ENCODE measurements at regions not wholly inside any gene's neighbourhood (a gene's known extent, or its start where the extent isn't known, plus 50 kb on each side); places are given as distances from the start of the nearest gene placed in this dataset.

- Histone ChIP-seq H3K4me1 (ENCODE audit: control insufficient read depth, insufficient read depth, low read length) (peaks cover 4% of the 10 kb centered on the region), H3K9ac (ENCODE audit: low read depth, low read length) (no peak overlapping the region), H3K9me3 (ENCODE audit: control insufficient read depth, insufficient read depth, low read length) (no peaks in the 10 kb centered on the region), H3K27me3 (ENCODE audit: control insufficient read depth, insufficient read depth, low read length) (no peaks in the 10 kb centered on the region), H3K36me3 (ENCODE audit: control insufficient read depth, insufficient read depth, low read length) (no peaks in the 10 kb centered on the region), H3K4me3 (ENCODE audit: low read depth, low read length) (no peak overlapping the region)
Measured at GRCh38 chr7:22581099-22581498, 81.1 kb upstream of the STEAP1B start.

- Histone ChIP-seq H3K4me3 (ENCODE audit: low read depth, low read length) (no peak overlapping the region), H3K27me3 (ENCODE audit: control insufficient read depth, insufficient read depth, low read length) (no peaks in the 10 kb centered on the region), H3K9me3 (ENCODE audit: control insufficient read depth, insufficient read depth, low read length) (no peaks in the 10 kb centered on the region), H3K36me3 (ENCODE audit: control insufficient read depth, insufficient read depth, low read length) (no peaks in the 10 kb centered on the region), H3K9ac (ENCODE audit: low read depth, low read length) (no peak overlapping the region), H3K4me1 (ENCODE audit: control insufficient read depth, insufficient read depth, low read length) (peaks cover 4% of the 10 kb centered on the region)
Measured at GRCh38 chr7:22579961-22580360, 80.0 kb upstream of the STEAP1B start.

- Histone ChIP-seq H3K36me3 (ENCODE audit: control insufficient read depth, insufficient read depth, low read length) (no peaks in the 10 kb centered on the region), H3K4me3 (ENCODE audit: low read depth, low read length) (no peak overlapping the region), H3K9me3 (ENCODE audit: control insufficient read depth, insufficient read depth, low read length) (no peaks in the 10 kb centered on the region), H3K9ac (ENCODE audit: low read depth, low read length) (no peak overlapping the region), H3K27me3 (ENCODE audit: control insufficient read depth, insufficient read depth, low read length) (no peaks in the 10 kb centered on the region), H3K4me1 (ENCODE audit: control insufficient read depth, insufficient read depth, low read length) (peaks cover under 1% of the 10 kb centered on the region)
Measured at GRCh38 chr7:22578007-22578733, 78.2 kb upstream of the STEAP1B start.

- H3K27me3 ChIP-seq (ENCODE audit: control insufficient read depth, insufficient read depth, low read length), result no peaks in the 10 kb centered on the region
- no peaks in the 10 kb centered on the region for H3K36me3 ChIP-seq (ENCODE audit: control insufficient read depth, insufficient read depth, low read length)
- H3K9me3 ChIP-seq (ENCODE audit: control insufficient read depth, insufficient read depth, low read length), result no peaks in the 10 kb centered on the region
- H3K9ac ChIP-seq (ENCODE audit: low read depth, low read length), result no peak overlapping the region
- no peak overlapping the region for H3K4me3 ChIP-seq (ENCODE audit: low read depth, low read length)
- H3K4me1 ChIP-seq (ENCODE audit: control insufficient read depth, insufficient read depth, low read length), result no peaks in the 10 kb centered on the region
Measured at GRCh38 chr7:22577470-22578001, 77.5 kb upstream of the STEAP1B start.

- Histone ChIP-seq H3K36me3 (ENCODE audit: control insufficient read depth, insufficient read depth, low read length) (no peaks in the 10 kb centered on the region), H3K27me3 (ENCODE audit: control insufficient read depth, insufficient read depth, low read length) (no peaks in the 10 kb centered on the region), H3K9ac (ENCODE audit: low read depth, low read length) (no peak overlapping the region), H3K4me3 (ENCODE audit: low read depth, low read length) (no peak overlapping the region), H3K4me1 (ENCODE audit: control insufficient read depth, insufficient read depth, low read length) (no peaks in the 10 kb centered on the region), H3K9me3 (ENCODE audit: control insufficient read depth, insufficient read depth, low read length) (no peaks in the 10 kb centered on the region)
Measured at GRCh38 chr7:22576612-22577469, 76.9 kb upstream of the STEAP1B start.

GRCh38 chr7:22574754-22575520, 74.9 kb upstream of the STEAP1B start:
- Histone ChIP-seq H3K36me3 (ENCODE audit: control insufficient read depth, insufficient read depth, low read length) (no peaks in the 10 kb centered on the region), H3K4me3 (ENCODE audit: low read depth, low read length) (no peak overlapping the region), H3K9me3 (ENCODE audit: control insufficient read depth, insufficient read depth, low read length) (no peaks in the 10 kb centered on the region), H3K9ac (ENCODE audit: low read depth, low read length) (no peak overlapping the region), H3K27me3 (ENCODE audit: control insufficient read depth, insufficient read depth, low read length) (no peaks in the 10 kb centered on the region), H3K4me1 (ENCODE audit: control insufficient read depth, insufficient read depth, low read length) (no peaks in the 10 kb centered on the region)

- Histone ChIP-seq H3K4me3 (ENCODE audit: low read depth, low read length) (no peak overlapping the region), H3K27me3 (ENCODE audit: control insufficient read depth, insufficient read depth, low read length) (no peaks in the 10 kb centered on the region), H3K9me3 (ENCODE audit: control insufficient read depth, insufficient read depth, low read length) (no peaks in the 10 kb centered on the region), H3K4me1 (ENCODE audit: control insufficient read depth, insufficient read depth, low read length) (no peaks in the 10 kb centered on the region), H3K9ac (ENCODE audit: low read depth, low read length) (no peak overlapping the region), H3K36me3 (ENCODE audit: control insufficient read depth, insufficient read depth, low read length) (no peaks in the 10 kb centered on the region)
Measured at GRCh38 chr7:22572937-22573336, 72.9 kb upstream of the STEAP1B start.

GRCh38 chr7:22572292-22572691, 72.3 kb upstream of the STEAP1B start:
- Histone ChIP-seq H3K9me3 (ENCODE audit: control insufficient read depth, insufficient read depth, low read length) (no peaks in the 10 kb centered on the region), H3K4me1 (ENCODE audit: control insufficient read depth, insufficient read depth, low read length) (no peaks in the 10 kb centered on the region), H3K36me3 (ENCODE audit: control insufficient read depth, insufficient read depth, low read length) (no peaks in the 10 kb centered on the region), H3K9ac (ENCODE audit: low read depth, low read length) (no peak overlapping the region), H3K4me3 (ENCODE audit: low read depth, low read length) (no peak overlapping the region), H3K27me3 (ENCODE audit: control insufficient read depth, insufficient read depth, low read length) (no peaks in the 10 kb centered on the region)

- H3K27me3 ChIP-seq (ENCODE audit: control insufficient read depth, insufficient read depth, low read length), result no peaks in the 10 kb centered on the region
- no peak overlapping the region for H3K4me3 ChIP-seq (ENCODE audit: low read depth, low read length)
- no peaks in the 10 kb centered on the region for H3K9me3 ChIP-seq (ENCODE audit: control insufficient read depth, insufficient read depth, low read length)
- H3K4me1 ChIP-seq (ENCODE audit: control insufficient read depth, insufficient read depth, low read length), result no peaks in the 10 kb centered on the region
- H3K9ac ChIP-seq (ENCODE audit: low read depth, low read length), result no peak overlapping the region
- H3K36me3 ChIP-seq (ENCODE audit: control insufficient read depth, insufficient read depth, low read length), result no peaks in the 10 kb centered on the region
Measured at GRCh38 chr7:22571766-22572165, 71.8 kb upstream of the STEAP1B start.

GRCh38 chr7:22569586-22570321, 69.8 kb upstream of the STEAP1B start:
- H3K9ac ChIP-seq (ENCODE audit: low read depth, low read length), result no peak overlapping the region
- no peak overlapping the region for H3K4me3 ChIP-seq (ENCODE audit: low read depth, low read length)
- no peaks in the 10 kb centered on the region for H3K9me3 ChIP-seq (ENCODE audit: control insufficient read depth, insufficient read depth, low read length)
- H3K36me3 ChIP-seq (ENCODE audit: control insufficient read depth, insufficient read depth, low read length), result no peaks in the 10 kb centered on the region
- no peaks in the 10 kb centered on the region for H3K27me3 ChIP-seq (ENCODE audit: control insufficient read depth, insufficient read depth, low read length)
- H3K4me1 ChIP-seq (ENCODE audit: control insufficient read depth, insufficient read depth, low read length), result peaks cover 5% of the 10 kb centered on the region

- Histone ChIP-seq H3K9me3 (ENCODE audit: control insufficient read depth, insufficient read depth, low read length) (no peaks in the 10 kb centered on the region), H3K9ac (ENCODE audit: low read depth, low read length) (no peak overlapping the region), H3K4me3 (ENCODE audit: low read depth, low read length) (no peak overlapping the region), H3K4me1 (ENCODE audit: control insufficient read depth, insufficient read depth, low read length) (peaks cover 29% of the 10 kb centered on the region), H3K36me3 (ENCODE audit: control insufficient read depth, insufficient read depth, low read length) (no peaks in the 10 kb centered on the region), H3K27me3 (ENCODE audit: control insufficient read depth, insufficient read depth, low read length) (no peaks in the 10 kb centered on the region)
Measured at GRCh38 chr7:22566592-22566991, 66.6 kb upstream of the STEAP1B start.
